HG03139 (cell line): ENCODE measurements at regions not wholly inside any gene's neighbourhood (a gene's known extent, or its start where the extent isn't known, plus 50 kb on each side); places are given as distances from the start of the nearest gene placed in this dataset.

Experiments
- ATAC-seq: cut with Tn5 transposase; IDR thresholded peaks from one replicate; pipeline ENCODE4 v1.9.1; 2021; ENCODE audit not compliant: unreplicated experiment

GRCh38 chr5:40292006-40292405 lies 387.7 kb upstream of the PTGER4 start:
- ATAC-seq, result no peak

DNA sequence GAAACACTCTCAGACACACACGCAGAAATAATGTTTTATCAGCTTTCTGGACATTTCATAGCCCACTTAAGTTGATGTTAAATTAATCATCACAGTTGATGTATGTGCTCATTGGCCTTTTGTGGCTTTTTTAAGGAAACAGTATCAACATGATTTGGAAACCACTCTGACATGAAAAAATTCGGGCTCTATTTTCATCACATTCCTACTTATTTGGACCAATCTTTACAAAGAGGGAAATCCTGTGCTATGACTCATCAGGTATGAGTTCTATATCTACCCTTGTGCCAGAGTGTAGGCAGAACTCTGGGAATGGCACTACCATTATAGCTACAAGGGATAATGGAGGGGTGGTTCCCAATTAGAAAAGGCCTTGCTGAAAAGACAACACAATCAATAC lies 388.4 kb upstream of the PTGER4 start:
- ATAC-seq, result no peak

DNA sequence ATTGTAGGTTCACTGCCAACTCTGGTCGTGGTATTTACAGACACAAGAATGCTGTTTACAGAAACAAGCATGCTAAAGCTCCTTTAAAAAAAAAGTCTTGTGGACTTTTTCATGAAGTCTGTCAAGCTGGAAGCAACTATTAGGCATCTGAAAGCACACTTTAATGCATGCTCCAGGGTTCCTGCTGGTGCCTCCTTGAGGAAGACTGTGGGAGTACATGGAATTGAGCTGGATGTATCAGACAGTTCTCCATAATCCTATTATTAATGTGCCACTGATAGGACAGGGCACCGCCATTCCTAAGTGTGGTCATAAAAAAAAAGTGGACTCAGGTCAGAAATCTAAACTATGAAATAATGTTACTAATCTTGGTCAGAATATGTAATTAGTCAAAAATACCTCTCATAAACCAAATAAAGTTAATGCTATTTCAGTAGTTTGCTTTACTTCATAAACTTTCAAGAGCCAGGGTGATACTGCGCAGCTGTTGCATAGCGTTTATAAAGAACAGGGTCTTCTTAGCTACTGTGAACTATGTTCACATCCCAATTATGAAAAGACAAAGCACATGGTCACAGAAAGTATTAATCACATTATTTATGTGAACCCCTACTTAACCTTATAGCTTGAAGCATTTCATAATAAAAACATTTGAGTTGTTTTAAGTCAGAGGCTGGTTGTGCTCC lies 390.8 kb upstream of the PTGER4 start:
- no peak for ATAC-seq

DNA sequence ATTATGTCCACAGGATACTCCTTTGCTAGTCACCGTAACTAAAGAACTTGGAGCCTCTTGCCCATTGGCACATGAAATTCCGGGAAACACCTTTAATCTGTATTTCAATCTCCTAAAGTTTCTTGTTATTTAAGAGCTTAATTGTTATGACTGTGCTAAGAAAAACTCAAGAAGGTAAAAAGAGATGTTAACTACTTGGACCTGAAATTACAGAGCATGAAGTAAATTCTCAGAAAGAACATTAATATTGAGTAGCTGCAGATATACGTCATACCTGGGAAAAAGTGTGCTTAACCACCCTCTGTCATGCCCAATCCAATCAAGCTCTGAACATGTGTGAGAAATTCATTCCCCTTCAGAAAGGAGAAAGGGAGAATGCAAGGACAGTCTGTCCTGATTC lies 394.9 kb upstream of the PTGER4 start:
- ATAC-seq, result no peak

- no peak for ATAC-seq
Measured at GRCh38 chr5:40278881-40279280, 400.8 kb upstream of the PTGER4 start.

DNA sequence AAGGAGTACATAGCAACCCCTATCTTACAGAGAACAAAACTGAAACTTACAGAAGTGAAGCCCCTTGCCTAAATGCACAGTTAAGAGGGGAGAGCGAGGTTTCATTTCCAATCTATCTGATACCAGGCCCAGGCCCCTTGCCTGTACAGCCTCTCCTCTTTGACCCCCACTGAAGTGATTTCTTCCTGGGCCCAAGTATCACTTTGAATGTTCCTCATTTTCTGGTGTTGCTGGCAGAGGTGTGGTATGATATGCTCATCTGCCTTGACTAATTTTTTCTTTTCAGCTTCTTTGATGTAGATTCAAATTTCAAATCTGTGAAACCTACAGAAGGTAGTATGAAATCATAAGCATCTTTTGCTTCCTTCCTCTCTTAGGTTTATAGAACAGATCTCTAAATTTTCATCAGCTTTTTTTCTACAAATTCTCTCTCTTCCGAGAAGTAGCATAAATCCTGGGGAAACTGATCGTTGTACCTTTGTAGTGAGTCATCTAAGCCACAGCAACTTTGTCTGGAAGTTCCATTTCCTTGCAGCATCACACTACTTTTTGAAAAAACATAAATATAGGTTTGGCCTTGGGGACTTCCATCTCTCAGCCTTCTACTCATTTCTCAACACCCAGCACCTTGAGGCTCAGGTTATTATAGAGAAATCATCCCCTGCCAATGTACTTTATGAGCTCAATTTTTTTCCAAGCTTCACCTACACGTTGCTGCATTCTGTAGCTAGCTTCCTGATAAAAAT lies 402.4 kb upstream of the PTGER4 start:
- ATAC-seq, result peak; percentile 63

GRCh38 chr5:40276426-40277102 lies 403.2 kb upstream of the PTGER4 start:
- no peak for ATAC-seq

- ATAC-seq, result no peak
Measured at GRCh38 chr5:40274568-40274967, 405.1 kb upstream of the PTGER4 start.

DNA sequence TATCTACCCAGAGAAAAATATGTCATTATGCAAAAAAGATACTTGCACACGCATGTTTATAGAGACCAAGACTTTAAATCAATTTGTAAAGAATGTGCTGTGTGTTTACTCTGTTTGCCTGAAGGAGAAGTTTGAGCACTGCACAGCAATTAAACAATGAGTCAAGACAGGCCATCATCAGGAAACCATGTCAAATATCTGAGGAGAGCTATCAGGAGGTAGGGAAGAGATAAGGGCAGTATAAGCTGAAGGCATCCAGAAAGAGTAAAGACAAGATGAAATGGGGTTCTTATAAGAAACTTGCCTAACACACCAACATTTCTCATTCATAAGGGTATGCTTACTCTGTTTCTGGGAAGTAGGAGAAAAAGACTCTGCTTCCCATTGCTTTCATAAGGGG lies 405.8 kb upstream of the PTGER4 start:
- ATAC-seq, result no peak

DNA sequence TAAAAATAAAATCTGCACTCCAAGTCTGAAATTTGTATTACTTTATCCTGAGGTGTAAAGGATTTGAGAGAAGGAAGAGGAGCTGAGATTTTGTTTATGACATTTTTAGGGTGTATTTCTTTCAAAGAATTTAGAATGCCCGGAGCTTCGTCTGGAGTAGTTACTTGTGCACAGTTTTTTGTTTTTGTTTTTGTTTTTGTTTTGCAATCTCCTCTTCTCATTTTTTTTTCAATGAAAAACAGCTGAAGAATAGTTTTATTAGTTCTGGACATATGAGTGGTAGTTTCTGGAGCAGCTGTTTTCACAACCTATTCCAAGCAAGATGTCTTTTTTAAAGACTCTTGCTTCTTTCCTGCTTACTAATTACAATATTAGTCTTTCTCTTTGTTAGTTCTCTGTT lies 408.2 kb upstream of the PTGER4 start:
- no peak for ATAC-seq

DNA sequence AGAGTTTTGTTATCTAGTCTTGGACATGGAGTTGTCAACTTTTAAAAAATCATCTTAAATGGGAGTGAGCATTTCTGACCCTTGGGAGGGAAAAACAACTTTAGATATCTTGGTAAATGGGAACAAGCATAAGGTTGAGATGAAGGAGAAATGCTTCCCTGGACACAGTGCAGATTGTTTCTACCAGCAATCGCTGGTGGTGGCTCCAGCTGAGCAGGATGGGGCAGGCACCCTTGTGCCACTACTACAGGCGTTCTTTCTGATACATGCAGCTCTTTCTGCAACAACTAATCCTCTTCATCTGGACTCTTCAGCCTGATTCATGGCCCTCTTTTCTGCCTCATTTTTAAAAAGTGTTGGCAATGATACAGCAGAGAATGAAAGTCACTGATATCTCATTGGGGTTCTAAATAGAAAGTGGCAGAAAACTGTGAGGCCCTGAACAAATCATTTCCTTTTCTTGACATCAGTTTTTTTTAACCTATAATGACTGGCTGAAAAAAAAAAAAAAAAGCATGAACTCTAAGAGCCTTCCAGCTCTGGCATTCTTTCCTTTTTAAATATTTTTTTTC lies 409.4 kb upstream of the PTGER4 start:
- ATAC-seq, result no peak

DNA sequence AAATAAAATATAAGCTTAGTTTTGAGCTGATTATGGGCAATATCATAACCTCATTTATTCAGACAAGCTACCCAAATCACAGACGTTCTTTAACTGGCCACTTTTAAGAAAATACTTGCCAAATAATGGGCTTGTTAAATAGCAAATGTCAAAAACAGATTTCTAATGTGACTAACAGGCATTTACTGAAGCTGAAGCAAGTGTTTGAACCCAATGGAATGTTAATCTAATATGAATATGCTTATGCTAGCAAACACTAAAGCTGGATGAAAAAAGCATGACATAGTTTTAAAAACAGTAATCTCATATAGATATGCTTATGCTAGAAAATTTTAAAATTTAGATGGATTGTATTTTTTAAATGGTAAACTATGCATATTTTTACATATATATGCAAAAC lies 411.6 kb upstream of the PTGER4 start:
- no peak for ATAC-seq

GRCh38 chr5:40266952-40267351 lies 412.8 kb upstream of the PTGER4 start:
- ATAC-seq, result no peak

- ATAC-seq, result no peak
Measured at GRCh38 chr5:40261984-40262383, 417.7 kb upstream of the PTGER4 start.

GRCh38 chr5:40260361-40260760 lies 419.4 kb upstream of the PTGER4 start:
- ATAC-seq, result no peak

- no peak for ATAC-seq
Measured at GRCh38 chr5:40258222-40258621, 421.5 kb upstream of the PTGER4 start.

DNA sequence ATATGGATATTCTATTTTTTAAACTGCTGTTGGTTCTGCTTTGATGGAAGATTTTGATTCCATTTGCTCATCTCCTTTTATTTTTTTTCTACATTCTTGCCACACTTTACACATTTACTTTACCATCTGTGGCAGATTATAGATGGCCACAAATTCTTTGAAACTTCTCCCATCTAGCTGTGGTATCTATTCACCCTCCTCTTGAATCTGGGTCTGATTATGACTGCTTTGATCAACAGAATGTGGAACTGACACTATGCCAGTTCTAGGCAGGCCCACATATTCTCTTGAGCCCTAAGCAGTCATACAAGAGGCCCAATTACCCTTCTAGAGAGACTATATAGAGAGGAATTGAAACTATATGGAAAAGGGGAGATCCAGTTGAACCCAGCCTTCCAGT lies 439.0 kb upstream of the PTGER4 start:
- ATAC-seq, result no peak

DNA sequence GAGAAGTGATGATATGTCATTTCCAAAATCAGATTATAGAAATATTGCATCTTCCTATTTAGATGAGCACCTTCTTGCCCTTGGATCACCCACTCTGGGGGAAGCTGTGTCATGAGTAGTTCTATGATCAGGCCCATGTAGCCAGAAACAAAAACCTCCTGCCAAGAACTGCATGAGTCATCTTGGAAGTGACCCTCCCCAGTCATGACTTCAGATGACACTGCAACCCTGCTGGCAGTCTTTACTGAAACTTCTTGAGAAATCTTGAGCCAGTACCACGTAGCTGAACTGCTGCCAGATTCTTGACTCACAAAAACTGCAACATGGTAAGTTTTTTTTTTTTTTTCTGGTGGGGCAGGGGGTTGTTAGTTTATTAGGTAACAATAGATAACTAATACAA lies 439.6 kb upstream of the PTGER4 start:
- ATAC-seq, result no peak

DNA sequence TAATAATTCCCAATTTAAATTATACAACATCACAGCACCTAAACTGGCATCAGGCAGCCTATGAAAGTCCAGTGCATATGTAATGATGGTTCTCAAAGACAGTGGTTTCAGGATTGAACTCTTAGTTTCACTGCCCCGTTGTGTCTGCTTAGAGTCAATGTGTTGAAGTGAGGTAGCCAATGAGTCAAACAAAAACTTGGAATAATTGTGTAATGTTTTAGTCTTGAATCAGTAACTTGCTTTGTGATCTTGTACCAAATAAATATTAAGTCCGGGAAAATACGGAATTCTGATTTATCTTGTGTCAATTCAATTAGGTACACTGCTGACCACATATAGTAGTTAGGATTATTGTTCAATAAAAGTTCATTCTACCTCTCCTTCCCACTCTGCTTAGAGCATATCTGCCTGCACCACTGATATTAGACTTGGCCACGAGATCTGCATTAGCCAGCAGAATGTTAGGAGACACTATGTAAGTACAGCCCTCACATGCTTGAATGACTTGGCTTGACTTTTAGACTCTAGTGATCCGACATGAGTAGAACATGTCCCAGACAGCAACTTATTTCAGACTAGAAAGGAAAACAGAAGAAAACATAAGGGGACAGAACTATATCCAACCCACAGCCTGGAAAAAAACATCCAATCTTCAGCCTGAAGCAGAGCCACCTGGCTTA lies 441.5 kb upstream of the PTGER4 start:
- ATAC-seq, result no peak

DNA sequence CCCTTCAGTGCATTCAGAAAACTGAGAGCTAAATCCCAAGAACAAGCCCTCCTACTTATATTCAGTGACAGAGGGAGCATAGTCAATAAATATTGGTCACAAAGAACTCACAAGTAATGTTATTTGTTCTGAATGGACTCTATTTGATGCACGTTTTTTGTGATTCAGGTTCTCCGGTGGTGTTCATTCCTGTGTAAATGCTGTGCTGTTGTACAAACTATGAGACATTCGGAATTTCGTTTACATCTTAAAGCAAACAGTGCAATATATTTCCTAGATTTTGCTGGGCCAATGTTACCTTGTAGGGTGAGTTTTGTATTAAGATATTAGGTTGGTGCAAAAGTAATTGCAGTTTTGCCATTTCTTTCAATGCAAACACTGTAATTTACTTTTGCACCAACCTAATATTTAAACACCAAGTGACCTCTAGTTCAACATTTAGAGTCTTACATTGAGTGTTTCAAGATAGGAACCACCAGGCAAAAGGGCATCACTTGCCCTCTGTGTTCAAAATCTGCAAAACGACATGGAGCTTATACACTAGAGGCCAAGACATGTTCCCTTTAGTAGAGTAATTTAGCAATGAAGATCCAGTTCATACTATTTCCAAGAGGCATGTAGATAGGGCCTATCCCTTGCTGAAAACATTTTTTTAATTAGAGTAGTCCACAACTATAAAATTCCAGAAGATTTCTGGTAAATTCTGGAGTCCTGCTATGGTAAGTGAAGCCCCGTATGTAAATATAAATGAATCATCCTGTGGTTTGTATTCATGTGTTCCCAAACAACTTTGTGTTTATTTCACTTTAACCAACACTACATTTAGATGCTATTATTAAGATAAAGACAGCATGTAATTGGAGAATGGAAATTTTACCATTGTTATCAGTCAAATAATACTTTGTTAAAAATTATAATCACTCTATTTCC lies 444.0 kb upstream of the PTGER4 start:
- no peak for ATAC-seq
